CD14-positive monocyte (primary cell): ENCODE measurements at regions not wholly inside any gene's neighbourhood (a gene's known extent, or its start where the extent isn't known, plus 50 kb on each side); places are given as distances from the start of the nearest gene placed in this dataset.
A peak's percentile ranks its signal among the peaks of the same experiment; 100 is the strongest.

ENCODE experiments used
- DNase-seq, 3 donors: peaks; one replicate each; pipeline ENCODE4 v3.0.0-alpha.2; 2011 to 2022
- H2AFZ ChIP-seq: 2 replicates; pipeline ENCODE4 v1.6.0; 2012; ENCODE audit warnings: mild to moderate bottlenecking, low read depth, low read length, inconsistent platforms; ENCODE audit not compliant: insufficient read depth, poor library complexity, severe bottlenecking
- H3K27ac ChIP-seq, 2 donors: 1 replicate in 1 of 2; 2 replicates in 1 of 2; pipeline ENCODE4 v1.5.1; 2012 to 2013; ENCODE audit warnings: low read length in 2 of 2, control low read depth in 1 of 2, inconsistent platforms in 1 of 2, low read depth in 1 of 2, mild to moderate bottlenecking in 1 of 2
- H3K27me3 ChIP-seq, 2 donors: one replicate each; pipeline versions ENCODE4 v1.6.0 to v1.6.1; 2011 to 2013; ENCODE audit warnings: low read length in 2 of 2; ENCODE audit not compliant: control insufficient read depth in 2 of 2, insufficient read depth in 2 of 2
- H3K36me3 ChIP-seq, 2 donors: replicated peaks in 1 of 2; 1 replicate in 1 of 2; 2 replicates in 1 of 2; pipeline versions ENCODE4 v1.5.1 to v1.6.1; 2012 to 2013; ENCODE audit warnings: low read length in 2 of 2, control low read depth in 1 of 2, inconsistent platforms in 1 of 2, mild to moderate bottlenecking in 1 of 2; ENCODE audit not compliant: insufficient read depth in 2 of 2, control insufficient read depth in 1 of 2
- H3K4me1 ChIP-seq, 2 donors: 1 replicate in 1 of 2; 2 replicates in 1 of 2; pipeline versions ENCODE4 v1.5.1 to v1.6.1; 2012 to 2013; ENCODE audit warnings: low read length in 2 of 2, control low read depth in 1 of 2, inconsistent platforms in 1 of 2, mild to moderate bottlenecking in 1 of 2, moderate library complexity in 1 of 2; ENCODE audit not compliant: insufficient read depth in 2 of 2, control insufficient read depth in 1 of 2
- H3K4me2 ChIP-seq: replicated peaks from 2 replicates; pipeline ENCODE3; 2012; ENCODE audit warnings: low read length, moderate library complexity, mild to moderate bottlenecking; ENCODE audit not compliant: poor library complexity, severe bottlenecking; ENCODE audit errors: extremely low read depth
- H3K4me3 ChIP-seq, 3 experiments: fragments of 200-600 bp in 1 of 3; sonication (generic) in 1 of 3; replicated peaks in 1 of 3; 1 replicate in 2 of 3; 2 replicates in 1 of 3; pipeline ENCODE4 v1.5.1; 2011 to 2013; ENCODE audit warnings: low read length in 3 of 3, mild to moderate bottlenecking in 3 of 3, control low read depth in 2 of 3, low read depth in 2 of 3, inconsistent platforms in 1 of 3, moderate library complexity in 1 of 3
- H3K79me2 ChIP-seq: 2 replicates; pipeline ENCODE4 v1.6.0; 2012; ENCODE audit warnings: mild to moderate bottlenecking, control low read depth, inconsistent platforms, low read length, moderate library complexity; ENCODE audit not compliant: insufficient read depth
- H3K9ac ChIP-seq: 2 replicates; pipeline ENCODE4 v1.6.0; 2017; ENCODE audit warnings: low read length, mild to moderate bottlenecking; ENCODE audit not compliant: insufficient read depth, poor library complexity, severe bottlenecking
- H3K9me3 ChIP-seq, 2 donors: replicated peaks in 1 of 2; 1 replicate in 1 of 2; 2 replicates in 1 of 2; pipeline versions ENCODE4 v1.5.1 to v1.6.1; 2012 to 2013; ENCODE audit warnings: low read length in 2 of 2, control low read depth in 1 of 2; ENCODE audit not compliant: control insufficient read depth in 1 of 2, insufficient read depth in 1 of 2
- H4K20me1 ChIP-seq: 2 replicates; pipeline ENCODE4 v1.6.0; 2012; ENCODE audit warnings: mild to moderate bottlenecking, low read length, control low read depth, moderate library complexity; ENCODE audit not compliant: insufficient read depth
- H3K27ac Mint-ChIP-seq, 7 donors: one replicate each; pipeline ENCODE4 v1.8.0; 2020; ENCODE audit warnings: mild to moderate bottlenecking in 7 of 7, mixed read lengths in 7 of 7, moderate library complexity in 6 of 7, inconsistent platforms in 2 of 7
- H3K27me3 Mint-ChIP-seq, 3 donors: one replicate each; pipeline ENCODE4 v1.8.0; 2021 to 2022; ENCODE audit warnings: low read depth in 3 of 3, mild to moderate bottlenecking in 3 of 3, mixed read lengths in 3 of 3, moderate library complexity in 3 of 3, inconsistent platforms in 1 of 3
- H3K36me3 Mint-ChIP-seq, 2 donors: one replicate each; pipeline ENCODE4 v1.8.0; 2020; ENCODE audit warnings: mixed read lengths in 2 of 2, inconsistent platforms in 1 of 2, mild to moderate bottlenecking in 1 of 2
- H3K4me1 Mint-ChIP-seq: one replicate; pipeline ENCODE4 v1.8.0; 2020; ENCODE audit warnings: mild to moderate bottlenecking, mixed read lengths
- H3K4me3 Mint-ChIP-seq, 2 donors: one replicate each; pipeline ENCODE4 v1.8.0; 2020; ENCODE audit warnings: mild to moderate bottlenecking in 2 of 2, mixed read lengths in 2 of 2, moderate library complexity in 1 of 2
- H3K9me3 Mint-ChIP-seq, 7 donors: one replicate each; pipeline ENCODE4 v1.8.0; 2020 to 2022; ENCODE audit warnings: mixed read lengths in 7 of 7, mild to moderate bottlenecking in 6 of 7, moderate library complexity in 6 of 7, inconsistent platforms in 2 of 7
- CTCF ChIP-seq: fragments of 200-600 bp; IDR thresholded peaks from one replicate; pipeline ENCODE4 v1.8.0; 2022; ENCODE audit warnings: antibody characterized with exemption, mild to moderate bottlenecking
- WGBS: methylation state at CpG from one replicate; pipeline ENCODE4 v1.1.5; 2013; ENCODE audit warnings: missing lambda C conversion rate; ENCODE audit not compliant: insufficient coverage; 5-methylcytosine and 5-hydroxymethylcytosine counted together
- intact Hi-C, 2 donors: fragments of 100-400 bp; cut with micrococcal nuclease; formaldehyde crosslinking; loops; one replicate each; pipeline versions ENCODE4 v1.15.0 to v1.15.1; 2023

GRCh38 chrX:118254611-118255010, 91.3 kb upstream of the WDR44 start:
- H3K4me3 Mint-ChIP-seq: no peak overlapping the region
- Histone ChIP-seq H3K4me3 (no peak overlapping the region), H3K9ac (no peak overlapping the region), H3K79me2 (no peaks in the 10 kb centered on the region), H3K27me3 (no peaks in the 10 kb centered on the region), H3K9me3 (no peaks in the 10 kb centered on the region), H4K20me1 (no peaks in the 10 kb centered on the region), H3K4me2 (no peak overlapping the region), H3K4me1 (no peaks in the 10 kb centered on the region), H3K36me3 (no peaks in the 10 kb centered on the region), H2AFZ (no peak overlapping the region), H3K27ac (no peak overlapping the region)
- intact Hi-C loops: no loop called here
- no peak overlapping the region for H3K27ac Mint-ChIP-seq
- no CpG with 5 or more reads among the region's 2 CpGs for WGBS
- H3K27me3 Mint-ChIP-seq: peaks cover 0 to 6% (median 3%) of the 10 kb centered on the region in 3 donors
- peak; percentile 6 to 17 (median 13) for DNase-seq
- no peaks in the 10 kb centered on the region for H3K4me1 Mint-ChIP-seq
- peak; percentile 67 for TF ChIP-seq CTCF
- H3K36me3 Mint-ChIP-seq: no peaks in the 10 kb centered on the region
- no peaks in the 10 kb centered on the region for H3K9me3 Mint-ChIP-seq

- intact Hi-C loops: no loop called here
These were observed 90.0 kb upstream of the WDR44 start for GRCh38 chrX:118255921-118256320.

More at GRCh38 chrX:118255921-118256320, 90.0 kb upstream of the WDR44 start:
- H3K9me3 ChIP-seq: no peaks in the 10 kb centered on the region
- no peak overlapping the region for H3K27ac ChIP-seq
- no peak overlapping the region for H3K27ac Mint-ChIP-seq
- H3K4me2 ChIP-seq: no peak overlapping the region
- H2AFZ ChIP-seq: no peak overlapping the region
- no peaks in the 10 kb centered on the region for H3K79me2 ChIP-seq
- no peaks in the 10 kb centered on the region for H3K36me3 Mint-ChIP-seq
- no peak overlapping the region for H3K9ac ChIP-seq
- H3K4me1 ChIP-seq: no peaks in the 10 kb centered on the region
- H3K9me3 Mint-ChIP-seq: no peaks in the 10 kb centered on the region
- no peaks in the 10 kb centered on the region for H3K27me3 ChIP-seq
- H3K27me3 Mint-ChIP-seq: peaks cover 0 to 6% (median 3%) of the 10 kb centered on the region in 3 donors
- no peak for DNase-seq
- TF ChIP-seq CTCF: no peak
- no peaks in the 10 kb centered on the region for H3K36me3 ChIP-seq
- H3K4me3 ChIP-seq: no peak overlapping the region
- no peaks in the 10 kb centered on the region for H3K4me1 Mint-ChIP-seq
- no peaks in the 10 kb centered on the region for H4K20me1 ChIP-seq
- no peak overlapping the region for H3K4me3 Mint-ChIP-seq
